ENCODE measurements at regions not wholly inside any gene's neighbourhood (a gene's known extent, or its start where the extent isn't known, plus 50 kb on each side); places are given as distances from the start of the nearest gene placed in this dataset.

- TF ChIP-seq CTCF (optimal IDR thresholded peaks at IDR 0.05 in 1 of 3, IDR thresholded peaks at IDR 0.05 in 1 of 3, conservative IDR thresholded peaks at IDR 0.05 in 1 of 3; ENCODE audit: extremely low read depth in 1 of 3, insufficient read depth in 2 of 3, low read length in 3 of 3): no peak
- no peak for TF ChIP-seq EZH2 (IDR thresholded peaks at IDR 0.05; ENCODE audit: low read length)
These were observed 721.4 kb downstream of the NSUN3 start for GRCh38 chr3:94784274-94784673.

Data from keratinocyte (primary cell).